ENCODE measurements at regions not wholly inside any gene's neighbourhood (a gene's known extent, or its start where the extent isn't known, plus 50 kb on each side); places are given as distances from the start of the nearest gene placed in this dataset.

DNA sequence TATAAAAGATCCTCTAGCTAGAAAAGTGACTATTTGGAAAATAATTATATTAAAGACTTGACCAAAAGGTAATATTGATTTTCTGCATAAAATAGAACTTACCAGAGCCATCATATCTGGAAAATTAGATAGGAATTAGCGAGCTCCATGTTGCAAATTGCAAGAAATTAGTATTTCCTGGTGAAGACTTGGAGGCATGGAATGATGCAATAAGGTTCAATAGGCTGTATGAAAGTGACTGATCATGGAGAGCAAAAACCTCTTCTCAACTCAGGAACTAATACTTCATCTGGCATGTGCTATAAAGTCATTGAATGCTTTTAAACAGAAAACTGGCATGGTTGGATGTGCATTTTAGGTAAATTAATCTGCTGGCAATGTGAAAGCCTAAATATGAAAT, 66.3 kb upstream of the UFM1 start:
- H3K79me2 ChIP-seq (ENCODE audit: insufficient read depth, low read length) = no peaks in the 10 kb centered on the region
- no peaks in the 10 kb centered on the region for H3K27me3 ChIP-seq (ENCODE audit: insufficient read depth, low read length, poor library complexity)
- no peak overlapping the region for H3K4me2 ChIP-seq (ENCODE audit: insufficient read depth, low read length)
- no peaks in the 10 kb centered on the region for H4K20me1 ChIP-seq (ENCODE audit: insufficient read depth, low read length)
- H3K9me3 ChIP-seq (ENCODE audit: insufficient read depth, low read length, severe bottlenecking) = no peaks in the 10 kb centered on the region
- TF ChIP-seq, protein P1, sequence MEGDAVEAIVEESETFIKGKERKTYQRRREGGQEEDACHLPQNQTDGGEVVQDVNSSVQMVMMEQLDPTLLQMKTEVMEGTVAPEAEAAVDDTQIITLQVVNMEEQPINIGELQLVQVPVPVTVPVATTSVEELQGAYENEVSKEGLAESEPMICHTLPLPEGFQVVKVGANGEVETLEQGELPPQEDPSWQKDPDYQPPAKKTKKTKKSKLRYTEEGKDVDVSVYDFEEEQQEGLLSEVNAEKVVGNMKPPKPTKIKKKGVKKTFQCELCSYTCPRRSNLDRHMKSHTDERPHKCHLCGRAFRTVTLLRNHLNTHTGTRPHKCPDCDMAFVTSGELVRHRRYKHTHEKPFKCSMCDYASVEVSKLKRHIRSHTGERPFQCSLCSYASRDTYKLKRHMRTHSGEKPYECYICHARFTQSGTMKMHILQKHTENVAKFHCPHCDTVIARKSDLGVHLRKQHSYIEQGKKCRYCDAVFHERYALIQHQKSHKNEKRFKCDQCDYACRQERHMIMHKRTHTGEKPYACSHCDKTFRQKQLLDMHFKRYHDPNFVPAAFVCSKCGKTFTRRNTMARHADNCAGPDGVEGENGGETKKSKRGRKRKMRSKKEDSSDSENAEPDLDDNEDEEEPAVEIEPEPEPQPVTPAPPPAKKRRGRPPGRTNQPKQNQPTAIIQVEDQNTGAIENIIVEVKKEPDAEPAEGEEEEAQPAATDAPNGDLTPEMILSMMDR (IDR thresholded peaks at IDR 0.05; ENCODE audit: borderline replicate concordance, extremely low read depth, low read length, poor library complexity, severe bottlenecking) = no peak
- no peak for TF ChIP-seq EZH2 (IDR thresholded peaks at IDR 0.05; ENCODE audit: borderline replicate concordance, low read depth, low read length, severe bottlenecking)
- no peak overlapping the region for H3K27ac ChIP-seq (ENCODE audit: low read length)
- no peak overlapping the region for H3K4me3 ChIP-seq (ENCODE audit: low read depth in 1 of 2, low read length in 2 of 2)
- no peaks in the 10 kb centered on the region for H3K36me3 ChIP-seq (ENCODE audit: insufficient read depth, low read length)
- ATAC-seq (ENCODE audit: insufficient read depth, low read depth) (no peak), DNase-seq (no peak)
- no peak overlapping the region for H2AFZ ChIP-seq (ENCODE audit: low read depth, low read length)
- no peak overlapping the region for H3K9ac ChIP-seq (ENCODE audit: low read depth, low read length)
- H3K4me1 ChIP-seq (ENCODE audit: insufficient read depth, low read length) = no peaks in the 10 kb centered on the region

DNA sequence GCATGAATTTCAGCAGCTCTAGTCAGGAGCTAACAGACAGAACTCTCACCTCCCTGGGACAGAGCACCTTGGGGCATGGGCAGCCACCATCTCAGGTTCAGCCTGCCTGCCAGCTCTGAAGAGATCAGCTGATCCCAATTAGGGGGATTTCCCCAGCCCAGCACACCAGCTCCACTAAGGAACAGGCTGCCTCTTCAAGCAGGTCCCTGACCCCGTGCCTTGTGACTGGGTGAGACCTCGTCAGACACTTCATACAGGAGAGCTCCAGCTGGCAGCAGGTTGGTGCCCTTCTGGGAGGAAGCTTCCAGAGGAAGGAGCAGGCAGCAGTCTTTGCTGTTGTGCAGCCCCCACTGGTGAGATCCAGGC, 84.5 kb upstream of the UFM1 start:
- Histone ChIP-seq H3K4me2 (ENCODE audit: insufficient read depth, low read length) (no peak overlapping the region), H3K27me3 (ENCODE audit: insufficient read depth, low read length, poor library complexity) (no peaks in the 10 kb centered on the region), H3K9me3 (ENCODE audit: insufficient read depth, low read length, severe bottlenecking) (no peaks in the 10 kb centered on the region), H2AFZ (ENCODE audit: low read depth, low read length) (no peak overlapping the region), H3K4me3 (ENCODE audit: low read depth in 1 of 2, low read length in 2 of 2) (no peak overlapping the region), H3K36me3 (ENCODE audit: insufficient read depth, low read length) (no peaks in the 10 kb centered on the region), H3K27ac (ENCODE audit: low read length) (no peak overlapping the region), H3K4me1 (ENCODE audit: insufficient read depth, low read length) (no peaks in the 10 kb centered on the region), H3K79me2 (ENCODE audit: insufficient read depth, low read length) (no peaks in the 10 kb centered on the region), H4K20me1 (ENCODE audit: insufficient read depth, low read length) (no peaks in the 10 kb centered on the region), H3K9ac (ENCODE audit: low read depth, low read length) (no peak overlapping the region)
- DNase-seq = no peak
- TF ChIP-seq, protein P1 (IDR thresholded peaks at IDR 0.05; ENCODE audit: borderline replicate concordance, extremely low read depth, low read length, poor library complexity, severe bottlenecking) = no peak
- TF ChIP-seq EZH2 (IDR thresholded peaks at IDR 0.05; ENCODE audit: borderline replicate concordance, low read depth, low read length, severe bottlenecking) = no peak
- ATAC-seq (ENCODE audit: insufficient read depth, low read depth) = no peak

DNA sequence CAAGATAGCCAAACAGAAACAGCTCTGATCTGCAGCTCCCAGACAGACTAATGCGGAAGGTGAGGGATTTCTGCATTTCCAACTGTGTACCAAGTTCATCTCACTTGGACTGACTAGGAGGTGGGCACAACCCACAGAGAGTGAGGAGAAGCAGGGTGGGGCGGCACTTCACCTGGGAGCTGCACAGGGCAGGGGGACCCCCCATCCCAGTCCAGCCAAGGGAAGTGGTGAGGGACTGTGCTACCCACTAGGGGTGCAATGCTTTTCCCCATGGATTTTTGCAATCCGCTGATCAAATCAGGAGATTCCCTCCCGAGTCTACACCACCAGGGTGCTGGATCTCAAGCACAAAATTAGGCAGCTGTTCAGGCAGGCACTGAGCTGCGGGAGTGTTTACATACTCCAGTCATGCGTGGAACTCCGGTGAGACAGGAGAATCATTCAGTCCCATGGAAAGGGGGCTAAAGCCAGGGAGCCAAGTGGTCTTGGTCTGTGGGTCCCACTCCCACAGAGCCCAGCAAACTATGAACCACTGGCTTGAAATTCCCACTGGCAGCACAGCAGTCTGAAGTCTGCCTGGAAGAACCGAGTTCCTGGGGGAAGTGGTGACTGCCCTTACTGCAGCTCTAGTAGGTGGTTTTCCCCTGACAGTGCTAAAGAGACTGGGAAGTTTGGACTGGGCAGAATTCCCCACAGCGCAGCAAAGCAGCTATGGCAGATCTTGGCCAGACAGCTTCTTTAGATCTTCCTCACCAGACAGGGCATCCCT, 85.1 kb upstream of the UFM1 start:
- no peak for DNase-seq
- Histone ChIP-seq H3K27me3 (ENCODE audit: insufficient read depth, low read length, poor library complexity) (no peaks in the 10 kb centered on the region), H3K4me1 (ENCODE audit: insufficient read depth, low read length) (no peaks in the 10 kb centered on the region), H3K36me3 (ENCODE audit: insufficient read depth, low read length) (no peaks in the 10 kb centered on the region), H3K9me3 (ENCODE audit: insufficient read depth, low read length, severe bottlenecking) (no peaks in the 10 kb centered on the region), H3K27ac (ENCODE audit: low read length) (no peak overlapping the region), H4K20me1 (ENCODE audit: insufficient read depth, low read length) (no peaks in the 10 kb centered on the region), H3K79me2 (ENCODE audit: insufficient read depth, low read length) (no peaks in the 10 kb centered on the region), H2AFZ (ENCODE audit: low read depth, low read length) (no peak overlapping the region), H3K4me3 (ENCODE audit: low read depth in 1 of 2, low read length in 2 of 2) (no peak overlapping the region), H3K9ac (ENCODE audit: low read depth, low read length) (no peak overlapping the region), H3K4me2 (ENCODE audit: insufficient read depth, low read length) (no peak overlapping the region)
- no peak for TF ChIP-seq EZH2 (IDR thresholded peaks at IDR 0.05; ENCODE audit: borderline replicate concordance, low read depth, low read length, severe bottlenecking)
- TF ChIP-seq, protein P1 (IDR thresholded peaks at IDR 0.05; ENCODE audit: borderline replicate concordance, extremely low read depth, low read length, poor library complexity, severe bottlenecking) = no peak
- ATAC-seq (ENCODE audit: insufficient read depth, low read depth) = no peak

All from DND-41 (cell line).